Testis (tissue), 2 donors: ENCODE measurements at regions not wholly inside any gene's neighbourhood (a gene's known extent, or its start where the extent isn't known, plus 50 kb on each side); places are given as distances from the start of the nearest gene placed in this dataset.

ENCODE experiments used
- DNase-seq: peaks from one replicate; pipeline ENCODE4 v3.0.0-alpha.2; 2019
- H3K27ac ChIP-seq, 2 donors: fragments of 200-600 bp; sonication (generic); one replicate each; pipeline ENCODE4 v1.5.1; 2019
- H3K27me3 ChIP-seq: fragments of 200-600 bp; sonication (generic); one replicate; pipeline ENCODE4 v1.5.1; 2019
- H3K36me3 ChIP-seq: fragments of 200-600 bp; sonication (generic); one replicate; pipeline ENCODE4 v1.5.1; 2017; ENCODE audit warnings: low read depth; ENCODE audit errors: missing control alignments
- H3K4me1 ChIP-seq: fragments of 200-600 bp; sonication (generic); one replicate; pipeline ENCODE4 v1.5.1; 2019
- H3K4me3 ChIP-seq, 2 donors: fragments of 200-600 bp; sonication (generic); one replicate each; pipeline ENCODE4 v1.5.1; 2017 to 2019
- H3K9me3 ChIP-seq: fragments of 200-600 bp; sonication (generic); one replicate; pipeline ENCODE4 v1.5.1; 2017
- CTCF ChIP-seq, 3 experiments: fragments of 450-650 bp in 2 of 3; fragments of 200-600 bp in 1 of 3; sonication (generic) in 1 of 3; IDR thresholded peaks; one replicate each; pipeline ENCODE4 v1.5.1; 2016 to 2019; ENCODE audit warnings: antibody characterized with exemption in 3 of 3, mild to moderate bottlenecking in 2 of 3, moderate library complexity in 1 of 3
- POLR2A ChIP-seq: fragments of 450-650 bp; IDR thresholded peaks from one replicate; pipeline ENCODE4 v1.6.1; 2017; ENCODE audit warnings: antibody characterized with exemption, mild to moderate bottlenecking, moderate library complexity
- WGBS, 2 donors: methylation state at CpG; one replicate each; pipeline ENCODE4 v1.1.5; 2018; 5-methylcytosine and 5-hydroxymethylcytosine counted together
- intact Hi-C: fragments of 100-400 bp; cut with DNase I; formaldehyde crosslinking; loops from one replicate; pipeline ENCODE4 v1.15.1; 2023; ENCODE audit warnings: low total_unique reads

DNA sequence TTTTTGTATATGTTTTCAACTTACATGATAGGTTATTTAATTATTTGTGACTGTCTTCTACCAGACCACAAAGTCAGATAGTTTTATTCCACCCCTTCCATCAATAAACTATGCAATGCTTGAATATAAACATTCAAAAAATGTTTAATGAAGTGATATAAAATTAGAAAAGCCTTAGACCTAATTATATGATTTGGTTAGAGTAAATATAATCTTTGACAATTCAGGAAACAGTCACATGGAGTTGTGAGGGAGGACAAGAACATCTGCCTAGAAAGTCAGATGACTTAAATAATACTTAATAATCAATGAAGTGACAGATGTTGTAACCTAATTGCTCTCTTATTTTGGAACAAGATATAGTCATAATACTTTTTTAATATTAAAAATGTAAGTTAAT lies 710.3 kb downstream of the ZBBX start:
- no peak for DNase-seq
- H3K27ac ChIP-seq = no peak overlapping the region
- H3K36me3 ChIP-seq = no peaks in the 10 kb centered on the region
- no peaks in the 10 kb centered on the region for H3K27me3 ChIP-seq
- no peaks in the 10 kb centered on the region for H3K9me3 ChIP-seq
- H3K4me1 ChIP-seq = no peaks in the 10 kb centered on the region
- no peak overlapping the region for H3K4me3 ChIP-seq
- TF ChIP-seq POLR2A = no peak
- no peak for TF ChIP-seq CTCF (IDR thresholded peaks at IDR 0.05)
- intact Hi-C loops = no loop called here

DNA sequence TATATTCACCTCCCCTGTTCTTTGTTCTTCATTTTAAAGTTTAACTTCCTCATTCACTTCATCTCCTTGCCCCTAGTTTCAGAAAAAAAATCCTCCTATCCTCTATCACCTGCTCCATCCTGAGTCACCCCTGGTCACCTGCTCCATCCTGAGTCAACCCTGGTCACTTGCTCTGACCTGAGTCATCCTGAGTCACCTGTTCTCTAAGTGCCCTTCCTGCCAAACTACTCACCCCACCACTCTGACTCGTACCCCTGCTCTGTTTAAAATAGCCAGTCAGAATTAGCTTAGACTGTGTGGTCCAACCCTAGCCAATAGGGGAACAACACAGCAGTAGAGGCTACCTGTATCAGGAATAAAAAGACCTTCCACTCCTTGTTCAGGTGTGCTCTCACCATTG lies 716.9 kb downstream of the ZBBX start:
- 41 to 86% methylated on average over 1 of the region's 1 CpG for WGBS, 2 donors
- H3K9me3 ChIP-seq = no peaks in the 10 kb centered on the region
- intact Hi-C loops = no loop called here
- no peak overlapping the region for H3K4me3 ChIP-seq
- H3K36me3 ChIP-seq = no peaks in the 10 kb centered on the region
- DNase-seq = no peak
- no peaks in the 10 kb centered on the region for H3K27me3 ChIP-seq
- no peaks in the 10 kb centered on the region for H3K4me1 ChIP-seq
- no peak for TF ChIP-seq CTCF (IDR thresholded peaks at IDR 0.05)
- TF ChIP-seq POLR2A = no peak
- no peak overlapping the region for H3K27ac ChIP-seq

- Histone ChIP-seq H3K27me3 (no peaks in the 10 kb centered on the region), H3K36me3 (no peaks in the 10 kb centered on the region), H3K9me3 (no peaks in the 10 kb centered on the region), H3K4me3 (no peak overlapping the region), H3K4me1 (no peaks in the 10 kb centered on the region), H3K27ac (no peak overlapping the region)
- 85 to 86% methylated on average over 1 of the region's 1 CpG for WGBS, 2 donors
- DNase-seq = no peak
- TF ChIP-seq POLR2A = no peak
- TF ChIP-seq CTCF (IDR thresholded peaks at IDR 0.05) = no peak
- intact Hi-C loops = no loop called here
Observed at GRCh38 chr3:166661621-166662020, 718.5 kb downstream of the ZBBX start.

- Histone ChIP-seq H3K27me3 (no peaks in the 10 kb centered on the region), H3K4me1 (no peaks in the 10 kb centered on the region), H3K9me3 (no peaks in the 10 kb centered on the region), H3K27ac (no peak overlapping the region), H3K36me3 (no peaks in the 10 kb centered on the region), H3K4me3 (no peak overlapping the region)
- DNase-seq = no peak
- TF ChIP-seq CTCF (IDR thresholded peaks at IDR 0.05) (no peak), POLR2A (no peak)
- intact Hi-C loops = no loop called here
Observed at GRCh38 chr3:166660962-166661361, 719.1 kb downstream of the ZBBX start.

DNA sequence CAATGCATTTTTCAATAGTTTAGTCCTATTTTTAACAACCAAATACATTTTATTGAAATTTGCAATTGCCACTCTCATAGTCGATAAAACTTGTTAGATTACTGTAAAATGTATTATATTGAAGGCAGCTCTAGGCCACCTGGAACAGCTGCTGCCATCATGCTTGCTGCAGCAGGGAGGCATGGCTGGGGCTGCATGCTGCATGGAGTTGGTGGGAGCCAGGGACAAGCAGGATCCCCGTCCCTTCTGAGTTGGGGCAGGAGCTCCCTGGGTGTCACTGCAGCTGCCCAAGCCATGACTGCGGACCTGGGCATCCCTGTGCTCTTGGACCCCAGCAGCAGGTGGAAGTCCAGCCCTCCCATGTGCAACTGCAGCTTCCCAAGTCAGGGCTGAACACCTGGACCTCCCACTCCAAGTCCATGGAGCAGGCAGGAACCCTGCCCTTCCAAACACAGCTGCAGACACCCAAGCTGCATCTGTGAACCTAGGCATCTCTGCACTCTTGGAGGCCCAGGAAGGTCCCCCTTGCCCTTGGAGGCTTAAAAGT lies 742.0 kb downstream of the ZBBX start:
- DNase-seq = no peak
- WGBS, 2 donors = 73 to 81% methylated on average over 2 of the region's 3 CpGs

More for the DNA sequence above, 742.0 kb downstream of the ZBBX start:
- Histone ChIP-seq H3K9me3 (no peaks in the 10 kb centered on the region), H3K27ac (no peak overlapping the region), H3K36me3 (no peaks in the 10 kb centered on the region), H3K27me3 (no peaks in the 10 kb centered on the region), H3K4me1 (no peaks in the 10 kb centered on the region), H3K4me3 (no peak overlapping the region)
- TF ChIP-seq CTCF (IDR thresholded peaks at IDR 0.05) (no peak), POLR2A (no peak)
- intact Hi-C loops = no loop called here
